K562 (cell line): ENCODE measurements at regions not wholly inside any gene's neighbourhood (a gene's known extent, or its start where the extent isn't known, plus 50 kb on each side); places are given as distances from the start of the nearest gene placed in this dataset.

ENCODE experiments used
- CREB1 ChIP-seq, 2 experiments: sonication (generic) in 1 of 2; formaldehyde crosslinking in 1 of 2; IDR thresholded peaks; 2 replicates each; pipeline versions ENCODE4 v1.6.1 to v1.8.0; 2012 to 2022; ENCODE audit warnings: inconsistent platforms in 1 of 2, mild to moderate bottlenecking in 1 of 2, missing genetic modification reagents in 1 of 2, moderate library complexity in 1 of 2
- EZH2 ChIP-seq: IDR thresholded peaks from 2 replicates; pipeline ENCODE4 v1.6.1; 2012; ENCODE audit warnings: low read depth, mild to moderate bottlenecking, inconsistent platforms, low read length, borderline replicate concordance
- POLR2A ChIP-seq: fragments of 450-650 bp; conservative IDR thresholded peaks from 2 replicates; pipeline ENCODE4 v1.6.1; 2016
- RFX5 ChIP-seq: IDR thresholded peaks from 2 replicates; pipeline ENCODE4 v1.6.1; 2011; ENCODE audit warnings: low read depth, mild to moderate bottlenecking, improper control_type of control experiment, low read length
- SP2 ChIP-seq: IDR thresholded peaks from 2 replicates; pipeline ENCODE4 v1.6.1; 2011; ENCODE audit warnings: mild to moderate bottlenecking, low read depth, low read length, moderate library complexity; ENCODE audit not compliant: poor library complexity, severe bottlenecking; ENCODE audit errors: extremely low read depth
- TCF7 ChIP-seq: sonication (generic); IDR thresholded peaks from 2 replicates; pipeline ENCODE4 v1.6.1; 2016; ENCODE audit warnings: antibody characterized with exemption, borderline replicate concordance
- TF ChIP-seq, protein P1 (sequence below): sonication (generic); formaldehyde crosslinking; IDR thresholded peaks from 2 replicates; pipeline ENCODE4 v1.8.0; 2022; ENCODE audit warnings: mild to moderate bottlenecking, missing genetic modification reagents, borderline replicate concordance
- TF ChIP-seq, protein P2 (sequence below): fragments of 250-450 bp; sonication (Bioruptor Pico); IDR thresholded peaks from 2 replicates; pipeline ENCODE4 v1.5.0; 2022; ENCODE audit warnings: mild to moderate bottlenecking
- TF ChIP-seq, protein P3 (sequence below): sonication (generic); formaldehyde crosslinking; IDR thresholded peaks from 2 replicates; pipeline ENCODE4 v1.8.1; 2023; ENCODE audit warnings: missing genetic modification reagents, mild to moderate bottlenecking, borderline replicate concordance
- TF ChIP-seq, protein P4 (sequence below), 3 experiments: IDR thresholded peaks in 2 of 3; conservative IDR thresholded peaks in 1 of 3; 2 replicates each; pipeline ENCODE4 v1.5.1; 2011 to 2012; ENCODE audit warnings: low read length in 3 of 3, mild to moderate bottlenecking in 3 of 3, control low read depth in 2 of 3, improper control_type of control experiment in 1 of 3, inconsistent platforms in 1 of 3, low read depth in 1 of 3, mixed read lengths in 1 of 3, moderate library complexity in 1 of 3; ENCODE audit not compliant: insufficient read depth in 2 of 3

DNA sequence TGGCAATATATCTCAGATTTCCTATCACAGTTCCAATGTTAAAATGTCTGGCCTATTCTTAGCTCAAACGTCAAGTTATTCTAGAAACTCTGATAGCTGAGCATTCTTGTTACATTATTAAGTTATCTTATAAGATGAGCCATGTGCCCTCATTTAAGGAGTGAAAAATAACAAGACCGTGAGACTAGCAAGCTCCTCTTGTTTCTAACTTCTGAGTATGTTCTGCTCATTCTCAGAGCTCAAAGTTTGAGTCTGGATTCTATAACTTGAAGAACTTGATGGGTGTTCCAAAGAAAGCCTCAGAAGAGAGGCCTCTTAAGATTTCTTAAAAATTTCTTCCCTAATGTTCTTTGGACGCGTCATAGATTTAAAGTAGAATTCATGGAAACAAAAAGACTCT is 215.2 kb downstream of the HTR7 start:
- no peak for TF ChIP-seq POLR2A
- no peak for TF ChIP-seq EZH2
- TF ChIP-seq, protein P1, sequence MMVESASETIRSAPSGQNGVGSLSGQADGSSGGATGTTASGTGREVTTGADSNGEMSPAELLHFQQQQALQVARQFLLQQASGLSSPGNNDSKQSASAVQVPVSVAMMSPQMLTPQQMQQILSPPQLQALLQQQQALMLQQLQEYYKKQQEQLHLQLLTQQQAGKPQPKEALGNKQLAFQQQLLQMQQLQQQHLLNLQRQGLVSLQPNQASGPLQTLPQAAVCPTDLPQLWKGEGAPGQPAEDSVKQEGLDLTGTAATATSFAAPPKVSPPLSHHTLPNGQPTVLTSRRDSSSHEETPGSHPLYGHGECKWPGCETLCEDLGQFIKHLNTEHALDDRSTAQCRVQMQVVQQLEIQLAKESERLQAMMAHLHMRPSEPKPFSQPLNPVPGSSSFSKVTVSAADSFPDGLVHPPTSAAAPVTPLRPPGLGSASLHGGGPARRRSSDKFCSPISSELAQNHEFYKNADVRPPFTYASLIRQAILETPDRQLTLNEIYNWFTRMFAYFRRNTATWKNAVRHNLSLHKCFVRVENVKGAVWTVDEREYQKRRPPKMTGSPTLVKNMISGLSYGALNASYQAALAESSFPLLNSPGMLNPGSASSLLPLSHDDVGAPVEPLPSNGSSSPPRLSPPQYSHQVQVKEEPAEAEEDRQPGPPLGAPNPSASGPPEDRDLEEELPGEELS (CRISPR knock-in tag): no peak
- no peak for TF ChIP-seq TCF7
- TF ChIP-seq CREB1 (IDR thresholded peaks at IDR 0.05): no peak
- no peak for TF ChIP-seq CREB1 (CRISPR knock-in tag; IDR thresholded peaks at IDR 0.05)
- TF ChIP-seq RFX5: no peak
- TF ChIP-seq, protein P2, sequence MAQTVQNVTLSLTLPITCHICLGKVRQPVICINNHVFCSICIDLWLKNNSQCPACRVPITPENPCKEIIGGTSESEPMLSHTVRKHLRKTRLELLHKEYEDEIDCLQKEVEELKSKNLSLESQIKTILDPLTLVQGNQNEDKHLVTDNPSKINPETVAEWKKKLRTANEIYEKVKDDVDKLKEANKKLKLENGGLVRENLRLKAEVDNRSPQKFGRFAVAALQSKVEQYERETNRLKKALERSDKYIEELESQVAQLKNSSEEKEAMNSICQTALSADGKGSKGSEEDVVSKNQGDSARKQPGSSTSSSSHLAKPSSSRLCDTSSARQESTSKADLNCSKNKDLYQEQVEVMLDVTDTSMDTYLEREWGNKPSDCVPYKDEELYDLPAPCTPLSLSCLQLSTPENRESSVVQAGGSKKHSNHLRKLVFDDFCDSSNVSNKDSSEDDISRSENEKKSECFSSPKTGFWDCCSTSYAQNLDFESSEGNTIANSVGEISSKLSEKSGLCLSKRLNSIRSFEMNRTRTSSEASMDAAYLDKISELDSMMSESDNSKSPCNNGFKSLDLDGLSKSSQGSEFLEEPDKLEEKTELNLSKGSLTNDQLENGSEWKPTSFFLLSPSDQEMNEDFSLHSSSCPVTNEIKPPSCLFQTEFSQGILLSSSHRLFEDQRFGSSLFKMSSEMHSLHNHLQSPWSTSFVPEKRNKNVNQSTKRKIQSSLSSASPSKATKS (CRISPR knock-in tag): no peak
- TF ChIP-seq, protein P3, sequence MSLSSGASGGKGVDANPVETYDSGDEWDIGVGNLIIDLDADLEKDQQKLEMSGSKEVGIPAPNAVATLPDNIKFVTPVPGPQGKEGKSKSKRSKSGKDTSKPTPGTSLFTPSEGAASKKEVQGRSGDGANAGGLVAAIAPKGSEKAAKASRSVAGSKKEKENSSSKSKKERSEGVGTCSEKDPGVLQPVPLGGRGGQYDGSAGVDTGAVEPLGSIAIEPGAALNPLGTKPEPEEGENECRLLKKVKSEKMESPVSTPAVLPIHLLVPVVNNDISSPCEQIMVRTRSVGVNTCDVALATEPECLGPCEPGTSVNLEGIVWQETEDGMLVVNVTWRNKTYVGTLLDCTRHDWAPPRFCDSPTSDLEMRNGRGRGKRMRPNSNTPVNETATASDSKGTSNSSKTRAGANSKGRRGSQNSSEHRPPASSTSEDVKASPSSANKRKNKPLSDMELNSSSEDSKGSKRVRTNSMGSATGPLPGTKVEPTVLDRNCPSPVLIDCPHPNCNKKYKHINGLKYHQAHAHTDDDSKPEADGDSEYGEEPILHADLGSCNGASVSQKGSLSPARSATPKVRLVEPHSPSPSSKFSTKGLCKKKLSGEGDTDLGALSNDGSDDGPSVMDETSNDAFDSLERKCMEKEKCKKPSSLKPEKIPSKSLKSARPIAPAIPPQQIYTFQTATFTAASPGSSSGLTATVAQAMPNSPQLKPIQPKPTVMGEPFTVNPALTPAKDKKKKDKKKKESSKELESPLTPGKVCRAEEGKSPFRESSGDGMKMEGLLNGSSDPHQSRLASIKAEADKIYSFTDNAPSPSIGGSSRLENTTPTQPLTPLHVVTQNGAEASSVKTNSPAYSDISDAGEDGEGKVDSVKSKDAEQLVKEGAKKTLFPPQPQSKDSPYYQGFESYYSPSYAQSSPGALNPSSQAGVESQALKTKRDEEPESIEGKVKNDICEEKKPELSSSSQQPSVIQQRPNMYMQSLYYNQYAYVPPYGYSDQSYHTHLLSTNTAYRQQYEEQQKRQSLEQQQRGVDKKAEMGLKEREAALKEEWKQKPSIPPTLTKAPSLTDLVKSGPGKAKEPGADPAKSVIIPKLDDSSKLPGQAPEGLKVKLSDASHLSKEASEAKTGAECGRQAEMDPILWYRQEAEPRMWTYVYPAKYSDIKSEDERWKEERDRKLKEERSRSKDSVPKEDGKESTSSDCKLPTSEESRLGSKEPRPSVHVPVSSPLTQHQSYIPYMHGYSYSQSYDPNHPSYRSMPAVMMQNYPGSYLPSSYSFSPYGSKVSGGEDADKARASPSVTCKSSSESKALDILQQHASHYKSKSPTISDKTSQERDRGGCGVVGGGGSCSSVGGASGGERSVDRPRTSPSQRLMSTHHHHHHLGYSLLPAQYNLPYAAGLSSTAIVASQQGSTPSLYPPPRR (CRISPR knock-in tag): no peak
- TF ChIP-seq SP2: no peak
- TF ChIP-seq, protein P4, sequence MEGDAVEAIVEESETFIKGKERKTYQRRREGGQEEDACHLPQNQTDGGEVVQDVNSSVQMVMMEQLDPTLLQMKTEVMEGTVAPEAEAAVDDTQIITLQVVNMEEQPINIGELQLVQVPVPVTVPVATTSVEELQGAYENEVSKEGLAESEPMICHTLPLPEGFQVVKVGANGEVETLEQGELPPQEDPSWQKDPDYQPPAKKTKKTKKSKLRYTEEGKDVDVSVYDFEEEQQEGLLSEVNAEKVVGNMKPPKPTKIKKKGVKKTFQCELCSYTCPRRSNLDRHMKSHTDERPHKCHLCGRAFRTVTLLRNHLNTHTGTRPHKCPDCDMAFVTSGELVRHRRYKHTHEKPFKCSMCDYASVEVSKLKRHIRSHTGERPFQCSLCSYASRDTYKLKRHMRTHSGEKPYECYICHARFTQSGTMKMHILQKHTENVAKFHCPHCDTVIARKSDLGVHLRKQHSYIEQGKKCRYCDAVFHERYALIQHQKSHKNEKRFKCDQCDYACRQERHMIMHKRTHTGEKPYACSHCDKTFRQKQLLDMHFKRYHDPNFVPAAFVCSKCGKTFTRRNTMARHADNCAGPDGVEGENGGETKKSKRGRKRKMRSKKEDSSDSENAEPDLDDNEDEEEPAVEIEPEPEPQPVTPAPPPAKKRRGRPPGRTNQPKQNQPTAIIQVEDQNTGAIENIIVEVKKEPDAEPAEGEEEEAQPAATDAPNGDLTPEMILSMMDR (IDR thresholded peaks at IDR 0.05 in 2 of 3, conservative IDR thresholded peaks at IDR 0.05 in 1 of 3; ENCODE audit: insufficient read depth in 2 of 3, low read depth in 1 of 3, low read length in 3 of 3): no peak
